HEK293 (cell line): ENCODE measurements at regions not wholly inside any gene's neighbourhood (a gene's known extent, or its start where the extent isn't known, plus 50 kb on each side); places are given as distances from the start of the nearest gene placed in this dataset.

ENCODE experiments used
- CTCF ChIA-PET: fragments of 350-600 bp; formaldehyde crosslinking; extraction: SDS; loops from one replicate; lab custom pipeline; 2021; ENCODE audit warnings: antibody characterized with exemption; lab: Yijun Ruan, JAX
- POLR2A ChIA-PET: fragments of 300-600 bp; formaldehyde crosslinking; extraction: SDS; loops from one replicate; lab custom pipeline; 2020; ENCODE audit warnings: antibody characterized with exemption, inconsistent platforms; lab: Yijun Ruan, JAX
- H3K27ac ChIP-seq: fragments of 200-500 bp; sonication (Bioruptor generic); 2 replicates; pipeline ENCODE4 v1.5.1; 2014; ENCODE audit warnings: low read depth, low read length, control low read depth, inconsistent platforms; ENCODE audit errors: extremely low read depth
- H3K36me3 ChIP-seq, 2 experiments: fragments of 200-500 bp in 1 of 2; sonication (Bioruptor generic) in 1 of 2; 1 replicate in 1 of 2; 2 replicates in 1 of 2; pipeline ENCODE4 v1.5.1; 2014 to 2017; ENCODE audit warnings: inconsistent platforms in 2 of 2, low read length in 2 of 2; ENCODE audit not compliant: control insufficient read depth in 2 of 2, insufficient read depth in 1 of 2
- H3K4me1 ChIP-seq: fragments of 200-500 bp; sonication (Bioruptor generic); 2 replicates; pipeline ENCODE4 v1.5.1; 2014; ENCODE audit warnings: mild to moderate bottlenecking, low read length, inconsistent platforms; ENCODE audit not compliant: control insufficient read depth, insufficient read depth
- H3K4me3 ChIP-seq: 2 replicates; pipeline ENCODE4 v1.5.1; 2011; ENCODE audit warnings: low read depth, mild to moderate bottlenecking, control low read depth, low read length, moderate library complexity
- H3K9me3 ChIP-seq: fragments of 200-500 bp; sonication (Bioruptor generic); 2 replicates; pipeline ENCODE4 v1.5.1; 2014; ENCODE audit warnings: low read depth, low read length, inconsistent platforms; ENCODE audit not compliant: control insufficient read depth, insufficient read depth
- GLI2 ChIP-seq: fragments of 450-650 bp; formaldehyde crosslinking; IDR thresholded peaks from 2 replicates; pipeline ENCODE4; 2017; ENCODE audit warnings: missing biosample characterization, missing genetic modification characterization, low read depth, borderline replicate concordance
- KLF16 ChIP-seq: fragments of 450-650 bp; formaldehyde crosslinking; IDR thresholded peaks from 2 replicates; pipeline ENCODE4 v1.5.1; 2017; ENCODE audit warnings: missing biosample characterization, missing genetic modification characterization
- KLF8 ChIP-seq: fragments of 450-650 bp; formaldehyde crosslinking; IDR thresholded peaks from 2 replicates; pipeline ENCODE4 v1.5.1; 2016; ENCODE audit warnings: missing biosample characterization, missing genetic modification characterization
- MEIS1 ChIP-seq: sonication (generic); formaldehyde crosslinking; IDR thresholded peaks from 2 replicates; pipeline ENCODE4 v1.8.1; 2022; ENCODE audit warnings: missing genetic modification reagents, mild to moderate bottlenecking, borderline replicate concordance
- ZBTB21 ChIP-seq: fragments of 450-650 bp; formaldehyde crosslinking; IDR thresholded peaks from 2 replicates; pipeline ENCODE4 v1.5.1; 2017; ENCODE audit warnings: missing biosample characterization, missing genetic modification characterization
- ZEB2 ChIP-seq: fragments of 450-650 bp; formaldehyde crosslinking; IDR thresholded peaks from 2 replicates; pipeline ENCODE4 v1.5.1; 2016; ENCODE audit warnings: missing biosample characterization, missing genetic modification characterization
- ZFP69B ChIP-seq: fragments of 450-650 bp; formaldehyde crosslinking; IDR thresholded peaks from 2 replicates; pipeline ENCODE4 v1.5.1; 2016; ENCODE audit warnings: missing biosample characterization, missing genetic modification characterization
- ZNF248 ChIP-seq: fragments of 450-650 bp; formaldehyde crosslinking; IDR thresholded peaks from 2 replicates; pipeline ENCODE4 v1.5.1; 2017; ENCODE audit warnings: missing biosample characterization, missing genetic modification characterization
- ZNF274 ChIP-seq, 2 experiments: fragments of 200-500 bp in 1 of 2; fragments of 450-650 bp in 1 of 2; sonication (Bioruptor generic) in 1 of 2; formaldehyde crosslinking in 1 of 2; IDR thresholded peaks; 2 replicates each; pipeline versions ENCODE4 v1.5.1 to v1.6.1; 2014 to 2016; ENCODE audit warnings: borderline replicate concordance in 1 of 2, inconsistent platforms in 1 of 2, low read length in 1 of 2, missing biosample characterization in 1 of 2, missing genetic modification characterization in 1 of 2
- ZNF394 ChIP-seq: fragments of 450-650 bp; formaldehyde crosslinking; IDR thresholded peaks from 2 replicates; pipeline ENCODE4 v1.5.1; 2016; ENCODE audit warnings: missing biosample characterization, missing genetic modification characterization, mild to moderate bottlenecking, moderate library complexity, borderline replicate concordance
- ZNF548 ChIP-seq: fragments of 450-650 bp; formaldehyde crosslinking; IDR thresholded peaks from 2 replicates; pipeline ENCODE4 v1.5.1; 2016; ENCODE audit warnings: missing biosample characterization, missing genetic modification characterization
- ZNF560 ChIP-seq: fragments of 450-650 bp; formaldehyde crosslinking; IDR thresholded peaks from 2 replicates; pipeline ENCODE4 v1.5.1; 2017; ENCODE audit warnings: missing biosample characterization, missing genetic modification characterization, borderline replicate concordance
- ZNF610 ChIP-seq: fragments of 450-650 bp; formaldehyde crosslinking; IDR thresholded peaks from 2 replicates; pipeline ENCODE4 v1.5.1; 2016; ENCODE audit warnings: missing biosample characterization, missing genetic modification characterization, borderline replicate concordance
- ZNF658 ChIP-seq: fragments of 450-650 bp; formaldehyde crosslinking; IDR thresholded peaks from 2 replicates; pipeline ENCODE4; 2016; ENCODE audit warnings: missing biosample characterization, missing genetic modification characterization
- ZNF76 ChIP-seq: fragments of 450-650 bp; formaldehyde crosslinking; IDR thresholded peaks from 2 replicates; pipeline ENCODE4; 2016; ENCODE audit warnings: low read depth, missing biosample characterization, missing genetic modification characterization, borderline replicate concordance
- TF ChIP-seq, protein P1 (sequence below): fragments of 450-650 bp; formaldehyde crosslinking; IDR thresholded peaks from 2 replicates; pipeline ENCODE4 v1.5.1; 2017; ENCODE audit warnings: missing biosample characterization, missing genetic modification characterization
- TF ChIP-seq, protein P2 (sequence below): fragments of 450-650 bp; formaldehyde crosslinking; IDR thresholded peaks from 2 replicates; pipeline ENCODE4 v1.5.1; 2016; ENCODE audit warnings: missing biosample characterization, missing genetic modification characterization
- TF ChIP-seq, protein P3 (sequence below): fragments of 450-650 bp; formaldehyde crosslinking; IDR thresholded peaks from 2 replicates; pipeline ENCODE4 v1.5.1; 2016; ENCODE audit warnings: missing biosample characterization, missing genetic modification characterization

GRCh38 chr13:77477299-77477848, 58.1 kb upstream of the SCEL start:
- ChIA-PET CTCF (interaction anchor here (0.6 to 3.8 kb wide), 17 partner anchors 10 to 573 kb away, joined by 3 to 18 read pairs (median 4); no protein-coding TSS in a partner anchor), POLR2A (interaction anchor here (1.2 kb wide), 1 partner anchor 150 kb away, joined by 8 read pairs; the partner anchor contains the start of gene MYCBP2)
- no peak overlapping the region for H3K27ac ChIP-seq
- H3K36me3 ChIP-seq = no peaks in the 10 kb centered on the region
- TF ChIP-seq KLF16 (tag by site-specific recombination) (no peak), GLI2 (tag by site-specific recombination) (no peak), ZNF548 (tag by site-specific recombination) (no peak), KLF8 (tag by site-specific recombination) (no peak), ZNF658 (tag by site-specific recombination) (no peak), ZNF560 (no peak), ZBTB21 (tag by site-specific recombination) (no peak), ZNF610 (no peak), ZNF274 (IDR thresholded peaks at IDR 0.05; ENCODE audit: low read length) (no peak), ZNF274 (tag by site-specific recombination; IDR thresholded peaks at IDR 0.05; ENCODE audit: borderline replicate concordance) (no peak), ZNF248 (no peak)
- TF ChIP-seq, protein P1, sequence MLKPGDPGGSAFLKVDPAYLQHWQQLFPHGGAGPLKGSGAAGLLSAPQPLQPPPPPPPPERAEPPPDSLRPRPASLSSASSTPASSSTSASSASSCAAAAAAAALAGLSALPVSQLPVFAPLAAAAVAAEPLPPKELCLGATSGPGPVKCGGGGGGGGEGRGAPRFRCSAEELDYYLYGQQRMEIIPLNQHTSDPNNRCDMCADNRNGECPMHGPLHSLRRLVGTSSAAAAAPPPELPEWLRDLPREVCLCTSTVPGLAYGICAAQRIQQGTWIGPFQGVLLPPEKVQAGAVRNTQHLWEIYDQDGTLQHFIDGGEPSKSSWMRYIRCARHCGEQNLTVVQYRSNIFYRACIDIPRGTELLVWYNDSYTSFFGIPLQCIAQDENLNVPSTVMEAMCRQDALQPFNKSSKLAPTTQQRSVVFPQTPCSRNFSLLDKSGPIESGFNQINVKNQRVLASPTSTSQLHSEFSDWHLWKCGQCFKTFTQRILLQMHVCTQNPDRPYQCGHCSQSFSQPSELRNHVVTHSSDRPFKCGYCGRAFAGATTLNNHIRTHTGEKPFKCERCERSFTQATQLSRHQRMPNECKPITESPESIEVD (tag by site-specific recombination) = no peak
- TF ChIP-seq, protein P2, sequence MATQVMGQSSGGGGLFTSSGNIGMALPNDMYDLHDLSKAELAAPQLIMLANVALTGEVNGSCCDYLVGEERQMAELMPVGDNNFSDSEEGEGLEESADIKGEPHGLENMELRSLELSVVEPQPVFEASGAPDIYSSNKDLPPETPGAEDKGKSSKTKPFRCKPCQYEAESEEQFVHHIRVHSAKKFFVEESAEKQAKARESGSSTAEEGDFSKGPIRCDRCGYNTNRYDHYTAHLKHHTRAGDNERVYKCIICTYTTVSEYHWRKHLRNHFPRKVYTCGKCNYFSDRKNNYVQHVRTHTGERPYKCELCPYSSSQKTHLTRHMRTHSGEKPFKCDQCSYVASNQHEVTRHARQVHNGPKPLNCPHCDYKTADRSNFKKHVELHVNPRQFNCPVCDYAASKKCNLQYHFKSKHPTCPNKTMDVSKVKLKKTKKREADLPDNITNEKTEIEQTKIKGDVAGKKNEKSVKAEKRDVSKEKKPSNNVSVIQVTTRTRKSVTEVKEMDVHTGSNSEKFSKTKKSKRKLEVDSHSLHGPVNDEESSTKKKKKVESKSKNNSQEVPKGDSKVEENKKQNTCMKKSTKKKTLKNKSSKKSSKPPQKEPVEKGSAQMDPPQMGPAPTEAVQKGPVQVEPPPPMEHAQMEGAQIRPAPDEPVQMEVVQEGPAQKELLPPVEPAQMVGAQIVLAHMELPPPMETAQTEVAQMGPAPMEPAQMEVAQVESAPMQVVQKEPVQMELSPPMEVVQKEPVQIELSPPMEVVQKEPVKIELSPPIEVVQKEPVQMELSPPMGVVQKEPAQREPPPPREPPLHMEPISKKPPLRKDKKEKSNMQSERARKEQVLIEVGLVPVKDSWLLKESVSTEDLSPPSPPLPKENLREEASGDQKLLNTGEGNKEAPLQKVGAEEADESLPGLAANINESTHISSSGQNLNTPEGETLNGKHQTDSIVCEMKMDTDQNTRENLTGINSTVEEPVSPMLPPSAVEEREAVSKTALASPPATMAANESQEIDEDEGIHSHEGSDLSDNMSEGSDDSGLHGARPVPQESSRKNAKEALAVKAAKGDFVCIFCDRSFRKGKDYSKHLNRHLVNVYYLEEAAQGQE (tag by site-specific recombination) = no peak
- TF ChIP-seq, all 188 proteins: peak for 0
- Histone ChIP-seq H3K9me3 (no peaks in the 10 kb centered on the region), H3K4me3 (no peak overlapping the region), H3K4me1 (no peaks in the 10 kb centered on the region)

DNA sequence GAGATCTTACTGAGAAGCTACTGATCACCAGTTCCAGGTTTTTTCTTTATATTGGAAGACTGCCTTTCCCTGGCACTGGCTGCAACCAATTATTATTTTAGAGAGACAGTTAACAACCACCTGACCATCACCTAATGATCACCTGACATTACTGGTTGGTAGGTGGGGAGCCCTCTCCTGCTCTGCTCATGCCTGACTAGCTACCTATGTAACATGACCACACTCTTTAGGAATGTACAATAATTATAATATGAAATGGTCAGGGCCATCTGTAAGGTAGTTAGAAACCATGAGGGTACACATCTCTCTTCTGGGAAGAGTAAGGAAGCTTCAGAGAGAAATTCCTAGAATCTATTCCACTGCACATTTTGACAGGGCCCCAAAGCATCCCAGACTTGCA, 59.0 kb upstream of the SCEL start:
- H3K9me3 ChIP-seq = no peaks in the 10 kb centered on the region
- POLR2A ChIA-PET = no interaction called here
- no peak for TF ChIP-seq ZNF394 (tag by site-specific recombination)
- no peak for TF ChIP-seq ZNF76 (tag by site-specific recombination)
- TF ChIP-seq KLF8 (tag by site-specific recombination) = no peak
- TF ChIP-seq, protein P3, sequence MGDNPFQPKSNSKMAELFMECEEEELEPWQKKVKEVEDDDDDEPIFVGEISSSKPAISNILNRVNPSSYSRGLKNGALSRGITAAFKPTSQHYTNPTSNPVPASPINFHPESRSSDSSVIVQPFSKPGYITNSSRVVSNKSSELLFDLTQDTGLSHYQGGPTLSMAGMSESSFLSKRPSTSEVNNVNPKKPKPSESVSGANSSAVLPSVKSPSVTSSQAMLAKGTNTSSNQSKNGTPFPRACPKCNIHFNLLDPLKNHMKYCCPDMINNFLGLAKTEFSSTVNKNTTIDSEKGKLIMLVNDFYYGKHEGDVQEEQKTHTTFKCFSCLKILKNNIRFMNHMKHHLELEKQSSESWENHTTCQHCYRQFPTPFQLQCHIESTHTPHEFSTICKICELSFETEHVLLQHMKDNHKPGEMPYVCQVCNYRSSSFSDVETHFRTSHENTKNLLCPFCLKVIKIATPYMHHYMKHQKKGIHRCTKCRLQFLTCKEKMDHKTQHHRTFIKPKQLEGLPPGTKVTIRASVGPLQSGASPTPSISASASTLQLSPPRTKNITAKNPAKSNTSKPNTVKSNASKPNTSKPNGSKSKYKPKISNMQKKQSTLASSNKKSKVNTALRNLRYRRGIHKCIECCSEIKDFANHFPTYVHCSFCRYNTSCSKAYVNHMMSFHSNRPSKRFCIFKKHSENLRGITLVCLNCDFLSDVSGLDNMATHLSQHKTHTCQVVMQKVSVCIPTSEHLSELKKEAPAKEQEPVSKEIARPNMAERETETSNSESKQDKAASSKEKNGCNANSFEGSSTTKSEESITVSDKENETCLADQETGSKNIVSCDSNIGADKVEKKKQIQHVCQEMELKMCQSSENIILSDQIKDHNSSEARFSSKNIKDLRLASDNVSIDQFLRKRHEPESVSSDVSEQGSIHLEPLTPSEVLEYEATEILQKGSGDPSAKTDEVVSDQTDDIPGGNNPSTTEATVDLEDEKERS (tag by site-specific recombination) = no peak
- TF ChIP-seq ZEB2 (tag by site-specific recombination) = no peak
- no peak for TF ChIP-seq ZFP69B (tag by site-specific recombination)
- TF ChIP-seq MEIS1 (CRISPR knock-in tag) = no peak
- CTCF ChIA-PET = interaction anchor here (0.6 to 3.8 kb wide), 4 partner anchors 12 to 240 kb away, joined by 3 to 18 read pairs (median 8); no protein-coding TSS in a partner anchor
- no peaks in the 10 kb centered on the region for H3K4me1 ChIP-seq
- H3K36me3 ChIP-seq = no peaks in the 10 kb centered on the region
- H3K27ac ChIP-seq = no peak overlapping the region
- H3K4me3 ChIP-seq = no peak overlapping the region
